Thyroid gland (tissue), 4 donors: ENCODE measurements at regions not wholly inside any gene's neighbourhood (a gene's known extent, or its start where the extent isn't known, plus 50 kb on each side); places are given as distances from the start of the nearest gene placed in this dataset.

Experiments used
- CTCF ChIP-seq, 6 experiments: fragments of 200-600 bp in 3 of 6; fragments of 450-650 bp in 3 of 6; sonication (generic) in 3 of 6; IDR thresholded peaks; one replicate each; pipeline ENCODE4 v1.5.1; 2016 to 2019; ENCODE audit warnings: antibody characterized with exemption in 6 of 6, mild to moderate bottlenecking in 2 of 6, inconsistent platforms in 1 of 6, moderate library complexity in 1 of 6
- POLR2A ChIP-seq, 2 donors: fragments of 450-650 bp; IDR thresholded peaks; one replicate each; pipeline ENCODE4 v1.6.1; 2017; ENCODE audit warnings: antibody characterized with exemption in 2 of 2, mild to moderate bottlenecking in 2 of 2, moderate library complexity in 1 of 2

DNA sequence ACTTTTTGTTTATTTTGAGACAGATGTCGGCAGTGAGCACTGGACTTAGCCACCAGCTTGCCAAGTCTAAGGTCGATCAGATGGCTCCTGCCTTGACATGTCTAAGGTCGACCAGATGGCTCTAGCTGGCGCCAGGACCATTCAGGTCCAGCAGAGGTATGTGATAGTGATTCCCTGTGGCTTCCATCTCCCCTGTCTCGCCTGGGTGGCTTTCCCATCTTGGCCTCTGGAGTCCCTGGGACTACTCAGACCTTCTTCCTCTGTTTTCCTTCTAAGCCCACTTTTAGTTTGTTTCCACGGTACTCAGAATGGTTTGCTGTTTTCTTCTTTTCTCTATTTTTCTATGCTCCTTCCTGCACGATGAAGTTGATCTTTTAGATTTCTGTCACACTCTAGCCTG lies 1435.7 kb downstream of the UQCRFS1 start:
- no peak for TF ChIP-seq POLR2A (IDR thresholded peaks at IDR 0.05)
- no peak for TF ChIP-seq CTCF (IDR thresholded peaks at IDR 0.05)
